Left ventricle myocardium superior (tissue), 1 donor: ENCODE measurements at regions not wholly inside any gene's neighbourhood (a gene's known extent, or its start where the extent isn't known, plus 50 kb on each side); places are given as distances from the start of the nearest gene placed in this dataset.
A peak's percentile ranks its signal among the peaks of the same experiment; 100 is the strongest.
"Not testable (repeated sequence)": the region's sequence is repeated elsewhere in the genome, so short reads cannot be mapped to it uniquely, and the experiment has no call there.

ENCODE experiments used
- ATAC-seq: fragments of 200-7000 bp; cut with Tn5 transposase; one replicate; pipeline ENCODE4 v1.9.1; 2020; ENCODE audit warnings: mild to moderate bottlenecking, moderate library complexity
- DNase-seq: peaks from one replicate; pipeline ENCODE4 v3.0.0-alpha.2; 2020
- intact Hi-C: fragments of 100-400 bp; cut with micrococcal nuclease; formaldehyde crosslinking; loops from one replicate; pipeline ENCODE4 v1.11.0; 2022
- donor health status: DM: no; HTN: yes; CAD: no; lungs with severe emphysema.

DNA sequence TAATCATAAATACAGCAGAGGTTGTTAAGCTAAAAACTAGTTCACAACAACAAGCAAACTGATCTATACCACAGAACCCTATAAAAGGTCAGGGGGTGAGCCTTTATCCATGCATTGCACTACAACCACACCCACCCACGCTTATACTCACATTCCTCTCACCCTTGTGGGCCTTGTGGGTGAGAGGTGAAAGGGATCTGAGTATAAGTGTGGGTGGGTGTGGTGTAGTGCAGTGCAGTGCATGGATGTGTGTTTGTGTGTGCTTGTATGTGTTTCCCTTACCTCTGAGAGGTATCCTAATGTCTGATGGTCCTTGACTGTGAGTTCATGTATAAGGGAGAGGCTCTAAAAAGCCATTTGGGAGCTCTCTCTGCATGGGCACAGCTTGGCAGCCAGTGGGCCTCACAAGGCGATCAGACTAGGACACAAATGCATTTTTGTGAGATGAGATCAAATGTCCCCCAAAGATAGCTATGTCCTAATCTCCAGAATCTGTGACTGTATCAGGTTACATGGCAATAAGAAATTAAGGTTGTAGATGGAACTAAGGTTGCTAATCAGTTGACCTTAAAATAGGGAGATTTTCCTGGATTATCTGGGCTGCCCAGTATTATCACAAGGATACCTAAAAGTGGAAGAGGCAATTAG, 95.5 kb upstream of the DPT start:
- ATAC-seq = peak; percentile 46
- intact Hi-C loops = no loop called here
- DNase-seq = no peak

DNA sequence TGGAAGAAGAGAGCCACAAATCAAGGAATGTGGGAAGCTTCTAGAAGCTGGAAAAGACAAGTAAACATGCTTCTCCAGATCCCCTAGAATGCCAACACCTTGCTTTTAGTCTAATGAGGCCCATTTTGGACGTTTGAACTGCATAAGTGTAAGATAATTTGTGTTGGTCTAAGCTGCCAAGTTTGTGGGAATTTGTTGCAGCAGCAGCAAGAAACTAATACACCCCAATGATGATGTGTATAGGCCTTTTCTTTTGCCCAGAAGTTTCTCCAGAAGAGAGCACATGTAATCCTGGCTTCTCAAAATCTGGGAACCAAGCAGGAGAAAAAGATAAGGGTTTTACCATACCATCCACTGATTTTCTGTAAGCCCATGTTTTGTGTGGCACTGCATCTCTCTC, 96.1 kb upstream of the DPT start:
- DNase-seq (no peak), ATAC-seq (no peak)
- intact Hi-C loops = no loop called here

DNA sequence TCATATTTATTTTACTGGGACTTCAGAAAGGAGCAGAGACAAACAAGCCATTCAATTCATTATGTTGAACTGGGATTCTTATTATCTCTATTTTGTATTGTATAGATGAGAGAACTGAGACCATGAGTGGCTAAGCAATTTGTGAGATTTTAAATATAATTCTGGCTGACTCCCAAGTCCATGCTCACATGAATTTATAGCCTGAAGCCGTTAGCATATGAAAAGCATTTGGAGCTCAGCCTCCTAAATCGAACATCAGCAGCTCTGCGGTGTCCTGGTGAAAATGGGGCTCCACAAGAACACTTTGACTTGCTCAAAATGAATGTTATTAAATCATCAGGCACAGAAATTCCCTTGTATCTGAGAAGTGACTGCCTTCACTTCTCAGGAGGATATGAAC, 96.8 kb upstream of the DPT start:
- no peak for ATAC-seq
- DNase-seq = no peak
- intact Hi-C loops = no loop called here

DNA sequence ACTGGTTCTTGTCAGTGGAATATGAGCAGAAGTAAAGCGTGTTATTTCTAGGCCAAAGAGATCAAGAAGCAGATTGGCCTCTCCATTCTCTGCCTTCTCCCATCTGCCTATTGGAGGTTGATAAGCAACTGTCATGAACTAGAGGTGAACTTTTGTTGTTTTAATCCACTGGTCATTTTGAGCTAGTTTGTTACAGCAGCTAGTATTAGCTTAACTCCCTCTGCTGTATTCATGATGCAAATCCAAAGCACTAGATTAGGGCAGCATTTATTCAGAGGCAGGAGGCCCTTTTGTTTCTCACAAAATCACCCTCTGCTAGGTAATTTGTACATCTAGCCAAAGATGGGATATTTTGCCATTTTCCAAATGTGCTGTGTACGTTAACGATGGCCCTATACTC, 97.3 kb upstream of the DPT start:
- intact Hi-C loops = no loop called here
- DNase-seq = no peak
- no peak for ATAC-seq

DNA sequence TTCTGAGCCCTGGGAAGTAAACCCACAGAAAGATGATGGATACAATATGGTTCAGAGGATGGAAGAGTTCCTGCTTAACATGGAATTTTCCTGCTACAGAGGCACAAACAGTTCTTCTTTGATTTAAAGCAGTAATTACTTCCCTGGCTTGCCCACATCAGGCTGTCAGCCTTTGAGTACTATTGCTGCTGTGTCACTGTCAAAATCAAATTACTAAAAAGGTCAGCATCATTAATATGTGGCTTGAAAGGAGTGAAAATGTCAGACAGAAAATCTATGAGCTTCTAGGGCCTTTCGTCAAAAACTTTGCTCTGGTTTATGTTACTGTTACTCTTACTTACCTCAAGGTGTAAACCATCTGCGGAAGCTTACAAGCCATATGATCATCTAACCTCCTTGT, 98.6 kb upstream of the DPT start:
- intact Hi-C loops = no loop called here
- no peak for ATAC-seq
- DNase-seq = no peak

DNA sequence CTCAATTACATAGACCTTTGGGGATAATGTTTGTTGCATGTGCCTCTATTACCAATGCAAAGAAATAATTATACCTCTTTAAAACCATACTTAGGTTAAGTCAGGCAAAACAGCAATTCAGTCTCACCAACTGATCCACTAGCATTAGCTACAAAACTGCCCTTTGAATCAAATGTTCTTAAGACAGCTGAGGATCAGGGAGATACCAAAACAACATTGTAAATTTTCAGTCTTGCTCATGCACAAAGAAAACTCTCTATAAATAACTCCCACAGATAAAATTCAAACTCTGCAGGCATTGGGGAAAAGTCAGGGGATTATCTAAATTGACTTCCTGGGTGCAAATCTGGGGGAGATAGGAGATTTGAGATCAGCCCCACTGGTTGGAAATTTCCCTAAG, 100.9 kb upstream of the DPT start:
- ATAC-seq (no peak), DNase-seq (no peak)
- intact Hi-C loops = no loop called here

DNA sequence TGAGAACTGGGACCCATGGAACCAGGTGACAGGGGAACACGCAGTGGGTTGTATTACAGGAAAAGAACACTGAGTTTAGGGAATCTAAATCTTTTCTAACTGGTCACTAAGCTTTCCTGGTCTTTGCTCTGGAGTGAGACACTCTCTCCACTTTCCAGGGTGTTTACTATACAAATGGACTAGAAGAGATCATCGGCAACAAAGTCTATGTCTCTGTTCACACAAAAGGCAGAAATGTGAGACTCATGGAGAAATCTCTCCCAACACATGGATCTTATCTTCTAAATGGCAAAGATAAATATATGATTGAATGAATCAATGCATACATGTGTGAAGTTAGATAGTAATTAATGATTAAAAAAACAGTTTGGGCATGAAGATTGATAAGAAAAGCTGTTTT, 101.6 kb upstream of the DPT start:
- no peak for ATAC-seq
- intact Hi-C loops = no loop called here

DNA sequence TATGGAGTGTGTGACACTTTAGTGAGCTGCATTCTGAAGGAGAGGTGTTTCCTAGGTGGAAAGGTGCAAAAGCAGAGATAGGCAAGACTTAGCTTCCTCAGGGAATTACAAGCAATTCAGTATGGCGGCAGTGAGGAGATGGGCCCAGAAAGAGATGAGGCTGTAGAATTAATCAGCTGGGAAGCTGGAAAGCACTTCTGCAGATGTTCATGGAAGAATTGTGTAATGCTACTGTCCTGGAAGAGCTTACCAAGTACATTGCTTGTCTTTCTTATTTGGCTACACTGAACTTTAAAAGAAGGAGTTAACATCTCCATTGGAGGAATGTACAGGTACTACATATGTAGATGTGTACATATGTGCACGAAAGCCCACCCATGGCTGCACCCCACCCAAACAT, 103.7 kb upstream of the DPT start:
- DNase-seq = no peak
- intact Hi-C loops = no loop called here
- ATAC-seq = peak; percentile 26

More for the DNA sequence above, 101.6 kb upstream of the DPT start:
- no peak for DNase-seq

DNA sequence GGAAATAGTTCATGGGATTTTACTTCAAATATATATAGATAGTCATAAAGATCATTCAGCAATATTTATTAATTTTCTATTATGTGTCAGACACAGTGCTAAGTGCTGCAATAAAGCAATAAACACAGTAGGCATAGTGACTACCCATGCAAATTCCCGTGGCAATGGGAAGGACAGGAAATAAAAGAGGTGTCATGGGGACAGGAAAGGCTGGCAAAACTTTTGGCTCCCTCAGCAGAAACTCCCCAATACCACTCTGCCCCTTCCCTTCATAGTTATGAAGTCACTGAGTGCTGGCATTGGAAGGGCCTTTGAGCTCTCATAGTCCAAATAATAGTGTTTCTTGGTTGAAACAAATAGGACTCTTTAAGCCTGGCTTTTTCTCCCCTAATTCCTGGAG, 104.4 kb upstream of the DPT start:
- intact Hi-C loops = no loop called here
- DNase-seq = no peak
- ATAC-seq = peak; percentile 30

DNA sequence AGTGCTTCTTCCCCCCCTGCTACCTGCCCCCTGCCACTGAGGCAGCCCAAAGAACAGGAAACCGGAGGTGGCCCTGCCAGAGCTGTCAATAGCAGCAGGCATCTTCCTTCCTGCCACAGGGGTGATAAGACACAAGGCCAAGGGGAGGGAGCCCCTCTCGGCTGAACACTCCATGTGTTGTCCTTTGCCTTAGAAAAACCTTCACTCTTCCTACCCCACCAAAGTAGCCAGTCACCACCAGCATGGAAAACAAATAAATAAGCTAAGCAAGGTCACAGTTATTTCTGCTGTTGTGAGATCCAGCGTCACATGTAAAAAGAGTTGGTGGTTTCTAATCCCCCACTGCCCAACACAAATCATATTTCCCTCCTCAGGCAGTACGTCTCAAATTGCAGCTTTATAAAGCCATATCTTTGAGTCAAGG, 104.8 kb upstream of the DPT start:
- ATAC-seq (no peak), DNase-seq (no peak)
- intact Hi-C loops = no loop called here

DNA sequence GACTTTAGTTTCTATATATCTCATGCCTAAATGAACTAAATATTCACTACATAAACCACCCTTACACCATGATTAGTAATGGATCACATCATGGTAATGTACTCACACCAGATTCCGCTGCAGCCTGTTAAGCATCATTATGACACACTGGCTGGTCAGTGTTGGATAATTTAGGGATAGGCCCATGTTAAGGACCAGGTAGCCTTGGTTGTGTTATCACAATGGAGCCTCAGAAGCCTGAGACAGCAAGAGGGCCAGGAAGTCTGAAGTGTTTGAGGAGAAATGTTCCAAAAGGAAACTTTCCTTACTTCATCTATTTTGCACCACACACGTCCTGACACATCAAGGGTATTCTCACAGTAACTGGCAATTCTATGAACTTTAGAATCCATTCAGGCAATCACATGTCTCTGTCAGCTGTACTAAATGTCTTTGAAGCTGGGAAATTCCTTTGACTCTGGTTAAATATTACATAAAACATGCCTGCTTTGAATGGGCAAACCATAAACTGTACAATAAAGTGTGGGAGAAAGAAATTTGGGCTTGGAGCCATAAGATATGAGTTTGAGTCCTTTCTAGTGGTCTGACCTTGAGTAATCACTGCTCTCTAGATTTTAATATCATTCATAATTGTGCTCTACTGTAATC, 105.3 kb upstream of the DPT start:
- no peak for DNase-seq
- ATAC-seq = peak; percentile 81

DNA sequence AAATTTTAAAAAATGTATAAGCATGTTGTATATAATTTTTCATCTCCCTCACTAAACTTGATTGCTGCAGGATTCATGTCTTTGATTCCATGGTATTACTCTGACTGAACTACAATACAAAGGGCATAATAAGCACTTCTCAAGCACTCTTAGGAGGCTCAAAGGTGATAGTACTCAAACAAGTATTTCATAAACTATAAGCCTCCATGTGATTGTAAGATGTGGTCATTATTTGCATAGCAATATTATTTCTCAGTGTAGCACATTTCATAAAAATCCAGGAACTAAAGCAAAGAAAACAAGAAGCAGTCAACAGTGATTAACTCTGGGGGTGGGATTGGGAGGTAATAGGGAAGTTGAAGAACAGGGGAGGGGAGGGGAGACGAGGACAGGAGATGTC, 106.2 kb upstream of the DPT start:
- ATAC-seq = no peak
- intact Hi-C loops = no loop called here
- no peak for DNase-seq

More for the DNA sequence above, 105.3 kb upstream of the DPT start:
- intact Hi-C loops = no loop called here

DNA sequence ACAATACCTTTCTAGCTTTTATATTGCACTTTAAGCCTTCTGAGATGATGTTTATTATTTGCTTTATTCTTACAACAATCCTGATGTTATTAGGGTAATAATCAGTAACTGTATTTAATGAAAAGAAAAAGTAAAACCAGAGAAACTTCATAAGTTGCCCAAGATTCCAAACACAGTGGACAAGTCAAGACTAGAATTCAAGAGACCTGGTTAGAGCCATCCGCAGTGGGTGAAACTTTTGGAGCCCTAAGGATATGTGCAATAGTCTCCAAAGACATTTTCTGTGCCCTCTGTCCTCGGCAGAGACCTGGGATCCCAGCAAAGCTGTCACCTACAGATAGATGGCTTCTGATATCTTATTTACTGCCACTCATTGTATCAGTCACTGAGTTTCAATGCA, 106.8 kb upstream of the DPT start:
- intact Hi-C loops = no loop called here
- DNase-seq = no peak
- no peak for ATAC-seq

DNA sequence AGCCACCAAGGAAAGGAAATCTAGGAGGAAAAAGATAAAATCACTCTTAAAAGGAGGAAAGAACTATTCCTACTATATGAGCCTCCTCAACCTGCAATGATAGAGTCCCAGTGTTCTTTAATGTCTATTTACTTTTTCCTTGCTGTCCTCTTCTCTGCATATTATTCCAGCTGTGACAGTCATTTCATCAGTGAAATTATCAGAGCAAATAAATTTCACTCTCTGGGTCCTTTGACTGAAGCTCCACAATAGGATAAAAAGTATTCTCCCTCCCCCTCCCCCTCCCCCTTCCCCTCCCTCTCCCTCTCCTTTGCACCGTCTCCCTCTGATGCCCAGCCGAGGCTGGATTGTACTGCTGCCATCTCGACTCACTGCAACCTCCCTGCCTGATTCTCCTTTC, 107.5 kb upstream of the DPT start:
- ATAC-seq = no peak
- DNase-seq = no peak
- intact Hi-C loops = no loop called here

DNA sequence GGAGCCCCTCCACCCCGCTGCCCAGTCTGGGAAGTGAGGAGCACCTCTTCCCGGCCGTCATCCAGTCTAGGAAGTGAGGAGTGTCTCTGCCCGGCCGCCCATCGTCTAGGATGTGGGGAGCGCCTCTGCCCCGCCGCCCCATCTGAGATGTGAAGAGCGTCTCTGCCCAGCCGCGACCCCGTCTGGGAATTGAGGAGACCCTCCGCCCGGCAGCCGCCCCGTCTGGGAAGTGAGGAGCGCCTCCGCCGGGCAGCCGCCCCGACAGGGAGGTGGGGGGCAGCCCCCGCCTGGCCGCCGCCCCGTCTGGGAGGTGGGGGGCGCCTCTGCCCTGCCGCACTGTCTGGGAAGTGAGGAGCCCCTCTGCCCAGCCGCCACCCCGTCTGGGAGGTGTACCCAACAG, 108.2 kb upstream of the DPT start:
- ATAC-seq, intact Hi-C loops, DNase-seq: not testable (repeated sequence)

DNA sequence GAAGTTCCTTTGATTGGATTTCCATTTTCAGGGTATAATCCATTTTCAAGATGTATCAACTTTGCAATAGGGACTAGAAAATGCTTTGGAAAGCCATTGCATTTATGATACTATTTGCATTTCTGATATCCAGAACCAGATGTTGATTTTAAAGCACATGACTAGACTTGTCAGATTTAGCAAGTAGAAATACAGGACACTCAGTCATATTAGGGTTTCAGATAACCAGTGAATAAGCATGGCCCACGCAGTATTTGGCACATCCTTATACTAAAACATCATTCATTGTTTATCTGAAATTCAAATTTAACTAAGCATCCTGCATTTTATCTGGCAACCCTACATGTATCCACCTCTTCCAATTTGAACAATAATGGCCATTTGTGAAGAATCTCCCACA, 113.3 kb upstream of the DPT start:
- intact Hi-C loops = no loop called here
- DNase-seq = no peak
- no peak for ATAC-seq

DNA sequence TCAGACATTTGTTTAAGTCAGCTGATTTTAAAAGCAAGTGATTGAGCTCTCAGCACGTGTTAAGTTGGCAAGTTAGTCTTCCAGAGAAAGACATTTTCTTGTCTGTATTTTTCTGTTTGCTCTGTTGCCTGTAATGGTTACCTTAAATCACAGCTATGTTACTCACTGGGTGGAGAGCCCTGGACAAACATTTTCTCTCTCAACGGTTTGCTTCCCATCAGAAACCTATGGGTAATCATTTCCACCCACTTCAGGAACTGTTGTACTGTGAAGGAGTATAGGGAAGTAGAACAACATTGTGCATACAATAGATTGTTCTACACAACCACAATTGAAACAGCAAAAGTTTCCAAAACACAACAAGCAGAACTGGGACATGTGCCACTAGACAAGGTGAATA, 113.9 kb upstream of the DPT start:
- intact Hi-C loops = no loop called here
- no peak for ATAC-seq

DNA sequence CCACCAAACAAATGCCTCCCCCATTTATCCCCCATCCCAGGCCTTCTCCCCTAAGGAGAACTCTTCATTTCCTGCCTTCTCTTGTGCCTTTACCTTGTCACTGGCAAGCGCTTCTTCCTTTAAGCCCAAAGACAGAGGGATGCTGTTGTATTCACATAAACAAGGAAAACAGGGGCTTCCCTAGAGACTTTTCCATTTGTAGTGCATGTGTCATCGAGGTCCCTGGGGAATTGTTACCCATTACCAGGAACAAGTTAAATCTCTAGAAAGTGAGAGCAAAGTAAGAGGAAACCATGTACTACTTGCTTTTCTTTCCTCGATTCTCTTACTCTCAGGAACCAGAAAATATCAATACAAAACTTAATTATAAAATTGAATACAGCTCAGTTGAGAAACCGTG, 114.4 kb upstream of the DPT start:
- DNase-seq (no peak), ATAC-seq (no peak)
- intact Hi-C loops = no loop called here

More for the DNA sequence above, 113.9 kb upstream of the DPT start:
- no peak for DNase-seq

DNA sequence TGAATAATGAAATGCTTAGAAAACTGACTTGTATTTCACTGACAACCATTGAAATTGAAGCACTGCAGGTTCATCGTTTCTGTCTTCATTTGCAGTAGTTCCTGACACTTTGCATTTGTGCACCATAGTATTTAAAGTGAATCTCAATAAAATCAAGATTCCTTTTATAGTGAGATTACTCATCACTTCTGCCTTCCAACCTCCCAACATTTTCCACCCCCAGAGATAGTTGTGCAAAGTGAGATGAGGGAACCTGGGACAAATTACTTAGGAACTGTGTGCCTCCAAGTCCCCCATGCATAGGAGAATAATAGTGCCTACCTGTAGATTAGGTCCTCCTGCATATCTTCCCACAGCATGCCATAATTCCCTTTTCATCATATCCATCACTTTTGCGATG, 114.9 kb upstream of the DPT start:
- intact Hi-C loops = no loop called here
- ATAC-seq (no peak), DNase-seq (no peak)

DNA sequence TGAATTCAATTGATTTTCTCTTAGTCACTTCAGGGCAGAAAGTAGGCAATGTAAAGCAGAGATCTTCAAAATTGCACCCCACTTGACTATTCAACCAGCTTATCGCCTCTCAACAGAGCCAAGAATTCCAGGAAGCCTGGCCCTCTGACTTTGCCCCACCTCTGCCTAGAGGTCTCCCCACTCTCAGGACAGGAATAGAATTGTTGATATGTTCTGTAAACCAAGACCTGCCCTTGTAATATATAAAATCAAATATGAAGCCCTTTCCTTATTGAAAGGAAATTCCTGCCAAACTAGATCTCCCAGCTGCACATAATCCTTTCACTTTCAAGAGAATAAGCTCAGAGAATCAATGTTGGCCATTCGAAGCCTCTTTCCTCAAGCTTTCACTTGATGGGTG, 116.1 kb upstream of the DPT start:
- no peak for DNase-seq
- ATAC-seq = peak; percentile 82
- intact Hi-C loops = no loop called here

DNA sequence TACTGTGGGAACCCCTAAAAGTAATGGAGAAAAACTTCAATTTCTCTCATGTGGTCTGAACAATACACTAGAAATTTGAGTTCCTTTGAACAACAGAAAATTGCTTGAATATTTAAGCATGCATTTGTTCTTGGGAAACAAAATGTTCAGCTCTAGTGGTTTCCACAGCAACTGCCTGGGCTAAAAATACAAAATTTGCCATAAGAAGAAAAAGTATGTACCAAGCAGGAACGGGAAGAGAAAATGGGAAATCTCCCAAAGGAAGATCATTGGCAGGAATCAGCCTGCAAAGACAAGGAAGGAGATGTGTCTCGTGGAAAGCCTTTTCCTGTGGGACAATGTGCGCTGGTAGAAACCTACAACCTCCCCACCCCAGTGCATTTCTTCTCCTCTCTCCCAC, 119.0 kb upstream of the DPT start:
- intact Hi-C loops = no loop called here
- ATAC-seq = no peak
- DNase-seq = no peak
